Testis (tissue), 2 donors: ENCODE measurements at regions not wholly inside any gene's neighbourhood (a gene's known extent, or its start where the extent isn't known, plus 50 kb on each side); places are given as distances from the start of the nearest gene placed in this dataset.

ENCODE experiments used
- DNase-seq: peaks from one replicate; pipeline ENCODE4 v3.0.0-alpha.2; 2019
- H3K27ac ChIP-seq, 2 donors: fragments of 200-600 bp; sonication (generic); one replicate each; pipeline ENCODE4 v1.5.1; 2019
- H3K27me3 ChIP-seq: fragments of 200-600 bp; sonication (generic); one replicate; pipeline ENCODE4 v1.5.1; 2019
- H3K36me3 ChIP-seq: fragments of 200-600 bp; sonication (generic); one replicate; pipeline ENCODE4 v1.5.1; 2017; ENCODE audit warnings: low read depth; ENCODE audit errors: missing control alignments
- H3K4me1 ChIP-seq: fragments of 200-600 bp; sonication (generic); one replicate; pipeline ENCODE4 v1.5.1; 2019
- H3K4me3 ChIP-seq, 2 donors: fragments of 200-600 bp; sonication (generic); one replicate each; pipeline ENCODE4 v1.5.1; 2017 to 2019
- H3K9me3 ChIP-seq: fragments of 200-600 bp; sonication (generic); one replicate; pipeline ENCODE4 v1.5.1; 2017
- POLR2A ChIP-seq: fragments of 450-650 bp; IDR thresholded peaks from one replicate; pipeline ENCODE4 v1.6.1; 2017; ENCODE audit warnings: antibody characterized with exemption, mild to moderate bottlenecking, moderate library complexity
- WGBS, 2 donors: methylation state at CpG; one replicate each; pipeline ENCODE4 v1.1.5; 2018; 5-methylcytosine and 5-hydroxymethylcytosine counted together
- intact Hi-C: fragments of 100-400 bp; cut with DNase I; formaldehyde crosslinking; loops from one replicate; pipeline ENCODE4 v1.15.1; 2023; ENCODE audit warnings: low total_unique reads
- TF ChIP-seq, protein P1 (sequence below), 3 experiments: fragments of 450-650 bp in 2 of 3; fragments of 200-600 bp in 1 of 3; sonication (generic) in 1 of 3; IDR thresholded peaks; one replicate each; pipeline ENCODE4 v1.5.1; 2016 to 2019; ENCODE audit warnings: antibody characterized with exemption in 3 of 3, mild to moderate bottlenecking in 2 of 3, moderate library complexity in 1 of 3

DNA sequence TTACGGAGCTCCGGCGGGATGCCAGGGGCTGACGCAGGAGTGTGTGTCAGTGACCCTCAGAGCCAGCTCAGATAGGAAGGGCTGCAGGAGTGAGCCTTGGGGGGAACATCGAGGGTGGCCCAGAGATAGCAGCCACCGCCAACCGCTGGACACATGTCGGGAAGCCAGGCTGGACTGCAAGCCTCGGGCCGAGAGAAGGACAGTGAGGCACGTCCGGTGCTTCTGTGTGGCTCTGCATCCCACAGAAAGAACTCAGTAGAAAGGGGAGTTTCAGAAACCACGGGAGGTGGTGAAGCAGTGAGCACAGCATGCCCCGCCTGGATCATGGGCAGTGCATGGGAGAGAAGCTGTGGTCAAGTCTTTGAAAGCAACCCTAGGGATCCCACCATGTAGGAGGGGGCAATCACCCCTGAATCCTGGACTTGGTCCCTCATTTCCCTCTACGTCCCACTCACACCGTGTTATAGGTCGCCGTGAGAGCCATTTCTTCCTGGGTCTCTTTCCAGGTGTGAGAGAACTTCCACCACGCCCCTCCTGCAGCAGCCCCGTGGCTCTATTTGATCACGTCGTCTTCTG, 383.7 kb upstream of the CDH4 start:
- DNase-seq: no peak
- H3K4me1 ChIP-seq: no peaks in the 10 kb centered on the region
- intact Hi-C loops: no loop called here

DNA sequence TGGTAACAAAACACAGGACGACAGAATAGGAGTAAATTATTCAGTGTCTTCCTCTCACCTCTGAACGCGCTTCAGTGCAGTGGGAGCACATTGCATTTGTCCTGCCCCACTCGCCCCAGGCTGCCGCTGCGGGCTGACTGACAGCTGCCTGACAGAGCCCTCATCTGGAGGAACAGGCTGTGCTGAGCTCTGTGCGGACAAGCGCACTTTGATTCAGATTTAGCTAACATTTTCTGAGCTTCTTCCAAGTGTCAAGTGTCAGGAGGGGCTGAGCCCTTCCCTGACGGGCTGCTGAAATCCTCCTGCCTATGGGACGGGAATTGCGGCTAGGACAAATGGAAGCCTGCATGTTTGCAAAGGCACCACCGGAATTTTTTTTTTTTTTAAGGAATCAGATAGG, 383.0 kb upstream of the CDH4 start:
- 25 to 29% methylated on average over 12 of the region's 12 CpGs for WGBS, 2 donors
- H3K9me3 ChIP-seq: no peaks in the 10 kb centered on the region
- no peaks in the 10 kb centered on the region for H3K27me3 ChIP-seq
- intact Hi-C loops: no loop called here
- no peaks in the 10 kb centered on the region for H3K36me3 ChIP-seq
- H3K27ac ChIP-seq: no peak overlapping the region
- no peak for TF ChIP-seq POLR2A
- TF ChIP-seq, protein P1, sequence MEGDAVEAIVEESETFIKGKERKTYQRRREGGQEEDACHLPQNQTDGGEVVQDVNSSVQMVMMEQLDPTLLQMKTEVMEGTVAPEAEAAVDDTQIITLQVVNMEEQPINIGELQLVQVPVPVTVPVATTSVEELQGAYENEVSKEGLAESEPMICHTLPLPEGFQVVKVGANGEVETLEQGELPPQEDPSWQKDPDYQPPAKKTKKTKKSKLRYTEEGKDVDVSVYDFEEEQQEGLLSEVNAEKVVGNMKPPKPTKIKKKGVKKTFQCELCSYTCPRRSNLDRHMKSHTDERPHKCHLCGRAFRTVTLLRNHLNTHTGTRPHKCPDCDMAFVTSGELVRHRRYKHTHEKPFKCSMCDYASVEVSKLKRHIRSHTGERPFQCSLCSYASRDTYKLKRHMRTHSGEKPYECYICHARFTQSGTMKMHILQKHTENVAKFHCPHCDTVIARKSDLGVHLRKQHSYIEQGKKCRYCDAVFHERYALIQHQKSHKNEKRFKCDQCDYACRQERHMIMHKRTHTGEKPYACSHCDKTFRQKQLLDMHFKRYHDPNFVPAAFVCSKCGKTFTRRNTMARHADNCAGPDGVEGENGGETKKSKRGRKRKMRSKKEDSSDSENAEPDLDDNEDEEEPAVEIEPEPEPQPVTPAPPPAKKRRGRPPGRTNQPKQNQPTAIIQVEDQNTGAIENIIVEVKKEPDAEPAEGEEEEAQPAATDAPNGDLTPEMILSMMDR (IDR thresholded peaks at IDR 0.05): no peak
- no peaks in the 10 kb centered on the region for H3K4me1 ChIP-seq
- DNase-seq: no peak
- H3K4me3 ChIP-seq: no peak overlapping the region

More for the DNA sequence above, 383.7 kb upstream of the CDH4 start:
- TF ChIP-seq, protein P1 (IDR thresholded peaks at IDR 0.05): no peak
- no peak for TF ChIP-seq POLR2A
- WGBS, 2 donors: 30 to 46% methylated on average over 22 of the region's 22 CpGs
- no peak overlapping the region for H3K4me3 ChIP-seq
- no peaks in the 10 kb centered on the region for H3K27me3 ChIP-seq
- no peak overlapping the region for H3K27ac ChIP-seq
- H3K9me3 ChIP-seq: no peaks in the 10 kb centered on the region
- H3K36me3 ChIP-seq: no peaks in the 10 kb centered on the region

DNA sequence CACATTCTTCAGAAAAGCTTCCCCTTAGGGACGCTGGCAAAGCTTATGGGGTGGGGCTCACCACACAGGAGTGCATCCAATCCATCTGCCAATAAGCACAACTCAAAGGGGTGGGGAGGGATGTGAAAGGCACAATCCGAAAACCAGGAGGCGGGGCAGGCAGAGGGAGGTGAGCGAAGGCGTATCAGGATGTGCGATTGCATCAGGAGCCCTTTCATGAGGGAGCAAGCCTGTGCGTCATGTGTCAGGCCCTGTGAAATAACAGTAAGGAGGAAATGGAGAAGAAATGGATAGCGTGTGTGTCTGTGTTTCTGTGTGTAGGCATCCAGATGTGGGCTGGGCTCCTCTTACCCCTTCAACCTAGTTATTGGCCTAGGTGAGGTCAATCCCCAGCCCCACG, 382.4 kb upstream of the CDH4 start:
- WGBS, 2 donors: 73 to 78% methylated on average over 8 to 9 of the region's 9 CpGs
- no peaks in the 10 kb centered on the region for H3K4me1 ChIP-seq
- TF ChIP-seq POLR2A: no peak
- TF ChIP-seq, protein P1 (IDR thresholded peaks at IDR 0.05): no peak
- no peak overlapping the region for H3K27ac ChIP-seq
- DNase-seq: no peak
- H3K9me3 ChIP-seq: no peaks in the 10 kb centered on the region
- intact Hi-C loops: no loop called here
- H3K27me3 ChIP-seq: no peaks in the 10 kb centered on the region
- no peak overlapping the region for H3K4me3 ChIP-seq
- H3K36me3 ChIP-seq: no peaks in the 10 kb centered on the region

DNA sequence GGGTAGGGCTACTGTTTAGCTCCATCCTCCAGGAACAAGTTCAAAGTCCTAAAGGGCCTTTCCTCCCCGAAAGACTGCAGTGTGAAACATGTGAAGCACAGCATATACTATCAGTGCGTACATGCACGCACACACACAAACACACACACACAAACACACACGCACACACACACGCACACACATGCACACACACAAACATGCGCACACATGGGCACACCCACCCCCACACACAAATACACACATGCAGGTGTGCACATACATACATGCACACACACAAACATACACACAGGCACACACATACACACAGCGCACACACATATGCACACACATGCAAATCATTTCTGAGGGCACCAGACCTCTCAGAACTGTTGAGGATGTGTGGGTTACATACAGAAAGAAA, 382.0 kb upstream of the CDH4 start:
- no peak overlapping the region for H3K4me3 ChIP-seq
- intact Hi-C loops: no loop called here
- H3K9me3 ChIP-seq: no peaks in the 10 kb centered on the region
- no peaks in the 10 kb centered on the region for H3K4me1 ChIP-seq
- TF ChIP-seq, protein P1 (IDR thresholded peaks at IDR 0.05): no peak
- TF ChIP-seq POLR2A: no peak
- H3K27ac ChIP-seq: no peak overlapping the region
- 83 to 85% methylated on average over 7 of the region's 7 CpGs for WGBS, 2 donors
- H3K27me3 ChIP-seq: no peaks in the 10 kb centered on the region
- no peak for DNase-seq
- no peaks in the 10 kb centered on the region for H3K36me3 ChIP-seq

DNA sequence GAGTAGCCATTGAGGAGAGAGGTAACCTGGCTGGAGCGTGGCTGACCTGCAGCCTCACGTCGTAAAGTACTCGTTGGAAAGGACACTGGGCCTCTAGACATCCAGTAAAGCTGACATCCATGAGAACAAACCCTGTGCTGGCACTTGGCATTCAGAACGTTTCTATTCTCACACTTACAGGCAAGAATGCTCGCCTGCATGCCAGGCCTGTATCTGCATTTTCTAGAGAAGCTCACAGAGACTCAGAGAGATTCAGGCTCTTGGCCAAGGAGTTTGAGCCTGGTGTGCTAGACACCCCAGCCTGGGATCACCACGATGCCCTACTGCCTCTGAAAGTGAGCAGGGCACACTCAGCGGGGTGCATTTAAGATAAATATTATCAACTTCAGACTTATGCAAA, 379.8 kb upstream of the CDH4 start:
- Histone ChIP-seq H3K4me3 (no peak overlapping the region), H3K27ac (no peak overlapping the region), H3K9me3 (no peaks in the 10 kb centered on the region), H3K36me3 (no peaks in the 10 kb centered on the region), H3K4me1 (no peaks in the 10 kb centered on the region), H3K27me3 (no peaks in the 10 kb centered on the region)
- intact Hi-C loops: no loop called here
- TF ChIP-seq POLR2A: no peak
- TF ChIP-seq, protein P1 (IDR thresholded peaks at IDR 0.05): no peak
- 80 to 85% methylated on average over 7 to 8 of the region's 8 CpGs for WGBS, 2 donors
- DNase-seq: no peak
